OCI-LY3 (cell line): ENCODE measurements at regions not wholly inside any gene's neighbourhood (a gene's known extent, or its start where the extent isn't known, plus 50 kb on each side); places are given as distances from the start of the nearest gene placed in this dataset.

Experiments
- EZH2phosphoT487 ChIP-seq: fragments of 200-600 bp; shearing (Covaris generic); IDR thresholded peaks from 2 replicates; pipeline ENCODE4 v1.6.1; 2018; ENCODE audit warnings: antibody characterized with exemption, mixed run types, low read depth
- TF ChIP-seq, protein P1 (sequence below): fragments of 200-600, 300-600 bp; sonication (generic); IDR thresholded peaks from 2 replicates; pipeline ENCODE4 v1.5.1; 2014; ENCODE audit warnings: antibody characterized with exemption, low read length, low read depth

DNA sequence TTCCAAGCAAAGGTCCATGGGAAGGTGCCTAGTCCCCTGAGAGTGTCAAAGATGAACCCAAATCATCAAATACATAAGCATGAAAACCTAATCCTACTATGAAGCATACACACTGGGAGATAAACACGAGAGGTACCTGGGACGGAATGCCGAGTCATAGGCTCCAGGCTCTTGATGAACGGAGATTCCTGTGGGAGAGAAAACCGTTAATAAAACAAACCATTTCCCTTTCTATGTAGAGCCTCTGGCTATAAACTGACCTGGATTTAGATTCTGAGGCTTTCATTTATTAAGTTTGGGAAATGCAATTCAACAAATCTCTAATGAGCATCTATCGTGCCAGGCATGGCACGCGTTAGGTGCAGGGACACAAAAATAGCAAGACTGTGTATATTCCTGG lies 206.4 kb upstream of the IL12B start:
- TF ChIP-seq, protein P1, sequence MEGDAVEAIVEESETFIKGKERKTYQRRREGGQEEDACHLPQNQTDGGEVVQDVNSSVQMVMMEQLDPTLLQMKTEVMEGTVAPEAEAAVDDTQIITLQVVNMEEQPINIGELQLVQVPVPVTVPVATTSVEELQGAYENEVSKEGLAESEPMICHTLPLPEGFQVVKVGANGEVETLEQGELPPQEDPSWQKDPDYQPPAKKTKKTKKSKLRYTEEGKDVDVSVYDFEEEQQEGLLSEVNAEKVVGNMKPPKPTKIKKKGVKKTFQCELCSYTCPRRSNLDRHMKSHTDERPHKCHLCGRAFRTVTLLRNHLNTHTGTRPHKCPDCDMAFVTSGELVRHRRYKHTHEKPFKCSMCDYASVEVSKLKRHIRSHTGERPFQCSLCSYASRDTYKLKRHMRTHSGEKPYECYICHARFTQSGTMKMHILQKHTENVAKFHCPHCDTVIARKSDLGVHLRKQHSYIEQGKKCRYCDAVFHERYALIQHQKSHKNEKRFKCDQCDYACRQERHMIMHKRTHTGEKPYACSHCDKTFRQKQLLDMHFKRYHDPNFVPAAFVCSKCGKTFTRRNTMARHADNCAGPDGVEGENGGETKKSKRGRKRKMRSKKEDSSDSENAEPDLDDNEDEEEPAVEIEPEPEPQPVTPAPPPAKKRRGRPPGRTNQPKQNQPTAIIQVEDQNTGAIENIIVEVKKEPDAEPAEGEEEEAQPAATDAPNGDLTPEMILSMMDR = no peak
- TF ChIP-seq EZH2phosphoT487 = no peak
